GM23248 (cell line): ENCODE measurements at regions not wholly inside any gene's neighbourhood (a gene's known extent, or its start where the extent isn't known, plus 50 kb on each side); places are given as distances from the start of the nearest gene placed in this dataset.

Experiments
- DNase-seq: peaks from one replicate; pipeline ENCODE4 v3.0.0-alpha.2; 2015
- H2AFZ ChIP-seq: fragments of 200-600 bp; sonication (generic); 2 replicates; pipeline ENCODE4 v1.6.1; 2016; ENCODE audit warnings: antibody characterized with exemption
- H3F3A ChIP-seq: fragments of 200-600 bp; sonication (generic); 2 replicates; pipeline ENCODE4 v1.6.1; 2016; ENCODE audit warnings: mild to moderate bottlenecking, antibody characterized with exemption, mixed run types; ENCODE audit not compliant: insufficient read depth
- H3K27ac ChIP-seq: fragments of 200-600 bp; sonication (generic); 2 replicates; pipeline ENCODE4 v1.5.1; 2016; ENCODE audit warnings: mild to moderate bottlenecking
- H3K27me3 ChIP-seq: fragments of 200-600 bp; sonication (generic); replicated peaks from 2 replicates; pipeline ENCODE4 v1.6.1; 2016; ENCODE audit warnings: mild to moderate bottlenecking; ENCODE audit not compliant: insufficient read depth
- H3K36me3 ChIP-seq: fragments of 200-600 bp; sonication (generic); 2 replicates; pipeline ENCODE4 v1.6.1; 2016; ENCODE audit warnings: low read depth, mild to moderate bottlenecking
- H3K4me1 ChIP-seq: fragments of 200-600 bp; sonication (generic); 2 replicates; pipeline ENCODE4 v1.6.1; 2016; ENCODE audit warnings: mild to moderate bottlenecking; ENCODE audit not compliant: insufficient read depth
- H3K4me2 ChIP-seq: fragments of 200-600 bp; sonication (generic); one replicate; pipeline ENCODE4 v1.6.1; 2016; ENCODE audit warnings: mild to moderate bottlenecking; ENCODE audit not compliant: unreplicated experiment
- H3K4me3 ChIP-seq: fragments of 200-600 bp; sonication (generic); 2 replicates; pipeline ENCODE4 v1.5.1; 2016; ENCODE audit warnings: mild to moderate bottlenecking
- H3K79me2 ChIP-seq: fragments of 200-600 bp; sonication (generic); 2 replicates; pipeline ENCODE4 v1.6.1; 2016; ENCODE audit warnings: mild to moderate bottlenecking; ENCODE audit not compliant: insufficient read depth
- H3K9ac ChIP-seq: fragments of 200-600 bp; sonication (generic); 2 replicates; pipeline ENCODE4 v1.6.1; 2016; ENCODE audit warnings: mild to moderate bottlenecking
- H3K9me2 ChIP-seq: fragments of 200-600 bp; sonication (generic); 2 replicates; pipeline ENCODE4 v1.6.1; 2016; ENCODE audit warnings: mixed run types, mild to moderate bottlenecking, moderate library complexity; ENCODE audit not compliant: insufficient read depth
- H3K9me3 ChIP-seq: fragments of 200-600 bp; sonication (generic); one replicate; pipeline ENCODE4 v1.6.1; 2017; ENCODE audit warnings: low read depth
- H4K20me1 ChIP-seq: fragments of 200-600 bp; sonication (generic); 2 replicates; pipeline ENCODE4 v1.6.0; 2016; ENCODE audit not compliant: insufficient read depth
- EZH2 ChIP-seq: fragments of 200-600 bp; sonication (generic); IDR thresholded peaks from 2 replicates; pipeline ENCODE4 v1.6.1; 2018; ENCODE audit warnings: antibody characterized with exemption, mild to moderate bottlenecking; ENCODE audit not compliant: insufficient read depth, poor library complexity, severe bottlenecking
- EZH2phosphoT487 ChIP-seq: fragments of 200-600 bp; sonication (generic); IDR thresholded peaks from 2 replicates; pipeline ENCODE4 v1.6.1; 2018; ENCODE audit warnings: antibody characterized with exemption, moderate library complexity, mild to moderate bottlenecking, low read depth; ENCODE audit not compliant: insufficient read depth
- WGBS, 2 experiments: methylation state at CpG; one replicate each; pipeline ENCODE4 v1.1.6; 2015 to 2017; ENCODE audit warnings: low lambda C conversion rate in 2 of 2, low coverage in 1 of 2; ENCODE audit errors: missing lambda C conversion rate in 2 of 2; 5-methylcytosine and 5-hydroxymethylcytosine counted together
- in situ Hi-C: fragments of 300-500 bp; cut with MboI; formaldehyde crosslinking; loops from 2 replicates; pipeline ENCODE4 v1.15.0; 2020

DNA sequence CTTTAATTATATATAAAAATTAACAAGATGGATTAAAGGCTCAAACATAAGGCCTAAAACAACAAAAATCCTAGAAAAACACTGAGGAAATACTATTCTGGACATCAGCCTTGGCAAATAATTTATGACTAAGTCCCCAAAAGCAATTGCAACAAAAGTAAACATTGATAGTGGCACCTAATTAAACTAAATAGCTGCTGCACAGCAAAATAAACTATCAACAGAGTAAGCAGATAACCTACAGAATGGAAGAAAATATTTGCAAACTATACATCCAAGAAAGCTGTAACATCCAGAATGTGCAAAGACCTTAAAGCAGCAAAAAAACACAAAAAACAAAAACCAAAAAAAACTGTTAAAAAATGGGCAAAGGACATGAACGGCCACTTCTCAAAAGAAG lies 384.0 kb upstream of the SEMA3D start:
- no peaks in the 10 kb centered on the region for H3K4me1 ChIP-seq
- H3K4me2 ChIP-seq: no peak overlapping the region
- 96 to 100% methylated on average over 1 of the region's 1 CpG for WGBS, 2 experiments
- H3K9ac ChIP-seq: no peak overlapping the region
- TF ChIP-seq EZH2phosphoT487 (no peak), EZH2 (no peak)
- DNase-seq: no peak
- in situ Hi-C loops: loop anchor here (25.0 kb wide), 1 partner anchor 266 kb away; no protein-coding TSS in a partner anchor
- H3K36me3 ChIP-seq: no peaks in the 10 kb centered on the region
- H3F3A ChIP-seq: no peaks in the 10 kb centered on the region
- no peaks in the 10 kb centered on the region for H3K9me3 ChIP-seq
- H3K4me3 ChIP-seq: no peak overlapping the region
- no peaks in the 10 kb centered on the region for H3K27me3 ChIP-seq
- no peak overlapping the region for H2AFZ ChIP-seq
- no peak overlapping the region for H3K27ac ChIP-seq
- H3K79me2 ChIP-seq: no peaks in the 10 kb centered on the region
- no peaks in the 10 kb centered on the region for H4K20me1 ChIP-seq
- H3K9me2 ChIP-seq: no peaks in the 10 kb centered on the region

DNA sequence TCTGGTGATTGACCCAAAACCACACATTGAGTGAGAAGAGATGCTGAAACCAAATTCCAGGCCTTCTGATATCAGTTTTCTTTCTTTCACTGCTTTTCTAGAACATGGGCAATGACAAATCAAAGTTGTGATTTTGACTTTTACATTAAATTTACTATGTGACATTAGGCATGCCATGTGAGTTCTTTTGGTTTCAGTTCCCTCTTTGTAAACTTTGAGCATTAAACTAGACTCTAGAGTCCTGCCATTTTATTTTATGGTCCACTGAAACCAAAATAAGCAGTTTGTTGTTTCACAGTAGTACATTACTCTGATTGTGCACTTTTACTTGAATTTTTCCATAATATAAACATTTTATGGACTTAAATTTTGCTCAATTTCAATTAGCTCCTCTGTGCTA lies 381.1 kb upstream of the SEMA3D start:
- H4K20me1 ChIP-seq: no peaks in the 10 kb centered on the region
- DNase-seq: no peak

DNA sequence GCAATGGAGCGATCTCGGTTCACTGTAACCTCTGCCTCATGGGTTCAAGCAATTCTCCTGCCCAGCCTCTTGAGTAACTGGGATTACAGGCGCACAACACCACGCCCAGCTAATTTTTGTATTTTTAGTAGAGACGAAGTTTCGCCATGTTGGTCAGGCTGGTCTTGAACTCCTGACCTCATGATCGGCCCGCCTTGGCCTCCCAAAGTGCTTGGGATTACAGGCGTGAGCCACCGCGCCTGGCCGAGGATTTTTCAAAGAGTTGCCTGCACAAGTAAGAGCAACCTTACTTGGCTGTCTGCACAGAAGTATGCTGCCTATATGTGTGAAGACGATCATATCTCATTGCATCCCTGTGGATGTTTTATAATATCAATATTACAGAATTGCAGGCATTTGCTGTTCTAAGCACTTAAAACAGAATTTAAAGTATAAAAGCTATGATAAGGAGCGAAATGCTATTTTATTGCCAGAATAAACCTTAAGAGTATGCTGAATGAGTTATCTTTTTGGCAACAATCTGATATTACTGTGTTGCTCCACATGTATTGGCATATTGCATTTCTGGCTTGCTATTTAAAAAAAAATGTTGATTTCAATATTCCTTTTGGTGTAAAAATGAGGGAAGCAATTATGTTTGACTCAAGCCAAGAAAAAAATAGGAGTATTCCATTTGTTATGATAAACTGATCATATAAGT lies 379.4 kb upstream of the SEMA3D start:
- H4K20me1 ChIP-seq: no peaks in the 10 kb centered on the region
- WGBS, 2 experiments: 86 to 87% methylated on average over 14 of the region's 14 CpGs
- no peak overlapping the region for H3K27ac ChIP-seq
- no peaks in the 10 kb centered on the region for H3F3A ChIP-seq
- no peaks in the 10 kb centered on the region for H3K9me2 ChIP-seq
- in situ Hi-C loops: loop anchor here (25.0 kb wide), 1 partner anchor 271 kb away; no protein-coding TSS in a partner anchor
- no peak overlapping the region for H2AFZ ChIP-seq
- H3K36me3 ChIP-seq: no peaks in the 10 kb centered on the region
- no peak for DNase-seq
- no peak overlapping the region for H3K4me3 ChIP-seq
- TF ChIP-seq EZH2 (no peak), EZH2phosphoT487 (no peak)
- no peaks in the 10 kb centered on the region for H3K27me3 ChIP-seq
- no peak overlapping the region for H3K9ac ChIP-seq
- H3K79me2 ChIP-seq: no peaks in the 10 kb centered on the region
- no peaks in the 10 kb centered on the region for H3K9me3 ChIP-seq
- peaks cover 12% of the 10 kb centered on the region for H3K4me1 ChIP-seq
- H3K4me2 ChIP-seq: no peak overlapping the region

More for the DNA sequence above, 381.1 kb upstream of the SEMA3D start:
- Histone ChIP-seq H3K9me2 (no peaks in the 10 kb centered on the region), H3K9ac (no peak overlapping the region), H3K4me2 (no peak overlapping the region), H2AFZ (0 out of 2 replicates have a peak overlapping the region, but pooled peaks have one; percentile 8), H3K79me2 (no peaks in the 10 kb centered on the region), H3K9me3 (no peaks in the 10 kb centered on the region), H3K27me3 (no peaks in the 10 kb centered on the region), H3K4me1 (peaks cover 12% of the 10 kb centered on the region), H3K36me3 (no peaks in the 10 kb centered on the region), H3K4me3 (no peak overlapping the region), H3K27ac (no peak overlapping the region), H3F3A (no peaks in the 10 kb centered on the region)
- in situ Hi-C loops: loop anchor here (25.0 kb wide), 1 partner anchor 269 kb away; no protein-coding TSS in a partner anchor
- TF ChIP-seq EZH2 (no peak), EZH2phosphoT487 (no peak)

DNA sequence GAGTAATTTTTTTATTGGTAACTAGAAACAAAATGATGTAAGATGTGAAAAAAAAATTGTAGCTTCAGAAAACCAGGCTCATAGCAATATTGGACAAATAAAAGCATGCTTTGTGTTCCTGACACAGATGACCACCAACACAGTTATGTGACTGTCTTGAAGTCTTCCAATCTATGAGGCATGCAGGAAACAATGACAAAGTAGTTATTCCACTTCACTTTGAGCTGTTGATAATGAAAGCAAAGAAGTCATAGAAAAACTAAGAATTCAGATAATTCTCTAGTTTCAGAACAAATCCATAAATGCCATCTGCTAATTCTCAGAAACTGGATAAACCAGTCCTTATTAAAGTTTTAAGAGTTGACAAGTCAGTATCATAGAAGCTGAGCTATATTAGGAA lies 378.4 kb upstream of the SEMA3D start:
- peak; percentile 60 for DNase-seq
- no peaks in the 10 kb centered on the region for H3F3A ChIP-seq
- H3K9me2 ChIP-seq: no peaks in the 10 kb centered on the region
- no peak overlapping the region for H3K9ac ChIP-seq
- peaks cover 12% of the 10 kb centered on the region for H3K4me1 ChIP-seq
- peak overlapping the region; percentile 14 for H3K4me2 ChIP-seq
- H3K36me3 ChIP-seq: no peaks in the 10 kb centered on the region
- H4K20me1 ChIP-seq: no peaks in the 10 kb centered on the region
- TF ChIP-seq EZH2phosphoT487 (no peak), EZH2 (no peak)
- peak overlapping the region; percentile 19; the same call in 1 of the 2 replicates for H3K27ac ChIP-seq
- in situ Hi-C loops: loop anchor here (25.0 kb wide), 1 partner anchor 272 kb away; no protein-coding TSS in a partner anchor
- H3K27me3 ChIP-seq: no peaks in the 10 kb centered on the region
- H3K79me2 ChIP-seq: no peaks in the 10 kb centered on the region
- no peaks in the 10 kb centered on the region for H3K9me3 ChIP-seq
- H3K4me3 ChIP-seq: no peak overlapping the region
- peak overlapping the region; percentile 50 for H2AFZ ChIP-seq
